ENCODE measurements at regions not wholly inside any gene's neighbourhood (a gene's known extent, or its start where the extent isn't known, plus 50 kb on each side); places are given as distances from the start of the nearest gene placed in this dataset.
"Not testable (repeated sequence)": the region's sequence is repeated elsewhere in the genome, so short reads cannot be mapped to it uniquely, and the experiment has no call there.

DNA sequence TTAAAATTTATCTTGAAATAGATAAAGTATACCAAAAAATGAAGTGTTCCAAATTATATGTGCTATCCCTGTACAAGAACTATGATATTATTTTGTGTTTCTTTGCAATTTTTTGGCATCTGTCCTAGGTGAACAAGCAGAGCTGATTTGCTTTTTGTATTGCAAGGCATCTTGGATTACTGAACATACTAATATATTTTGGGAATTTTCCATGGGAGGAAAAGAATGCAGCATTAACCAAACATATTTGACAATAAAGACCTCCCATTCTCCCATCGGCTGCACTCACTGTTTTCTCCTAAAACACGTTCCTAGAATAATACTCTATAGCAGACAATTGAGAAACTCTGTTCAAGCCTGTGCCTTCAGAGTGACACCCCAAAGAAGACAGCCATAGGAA, 265.1 kb upstream of the ALCAM start:
- no peak for DNase-seq

DNA sequence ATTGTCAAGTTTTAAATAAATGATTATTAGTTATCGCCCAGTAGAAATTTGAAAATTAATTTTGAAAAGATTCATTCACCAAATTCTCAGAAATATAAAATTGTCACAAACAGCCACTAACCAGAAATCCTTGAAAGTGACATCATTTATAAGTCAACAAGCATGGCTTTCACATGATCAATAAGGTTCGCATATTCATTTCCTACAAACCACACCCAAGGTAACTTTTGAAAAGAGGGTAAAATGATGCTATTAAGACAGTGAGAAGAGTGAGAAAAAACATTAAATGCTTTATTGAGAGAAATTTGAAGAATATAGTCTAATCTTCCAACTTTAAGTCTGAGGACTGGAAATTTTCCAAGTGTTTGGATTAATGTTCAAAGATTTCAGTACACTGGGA, 263.6 kb upstream of the ALCAM start:
- DNase-seq = no peak

DNA sequence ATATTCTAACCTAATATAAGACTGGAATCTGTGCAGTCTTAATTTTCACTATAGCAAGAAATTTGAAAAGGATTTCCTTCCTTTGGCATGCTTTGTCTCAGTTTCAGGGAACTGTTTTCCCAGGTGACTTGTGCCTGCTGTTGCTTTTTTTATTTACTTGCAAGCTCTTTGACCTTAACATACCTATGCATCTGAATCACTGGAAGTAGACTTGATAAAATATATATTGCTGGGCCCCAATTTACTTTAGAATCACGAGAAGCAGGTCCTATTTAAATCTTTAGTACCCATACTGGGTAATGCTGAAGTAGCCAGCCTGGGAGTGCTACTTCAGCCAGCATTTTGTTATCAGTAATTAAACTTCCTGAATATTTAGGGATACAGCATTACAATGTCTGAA, 257.9 kb upstream of the ALCAM start:
- DNase-seq = no peak

DNA sequence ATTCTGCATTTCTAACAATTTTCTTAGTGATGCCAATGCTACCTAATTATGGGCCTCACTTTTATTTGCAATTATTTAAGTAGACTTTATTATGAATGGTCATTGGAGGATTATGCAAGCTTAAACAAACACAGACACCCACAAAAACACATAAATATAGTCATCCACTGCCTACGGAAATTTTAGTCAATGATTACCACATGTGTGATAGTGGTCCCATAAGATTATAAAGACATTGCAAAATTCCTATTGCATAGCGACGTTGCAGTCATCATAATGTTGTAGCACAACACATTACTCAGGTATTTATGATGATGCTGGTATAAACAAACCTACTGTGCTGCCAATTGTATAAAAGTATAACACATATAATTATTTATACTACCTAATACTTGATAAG, 247.8 kb upstream of the ALCAM start:
- no peak for DNase-seq

DNA sequence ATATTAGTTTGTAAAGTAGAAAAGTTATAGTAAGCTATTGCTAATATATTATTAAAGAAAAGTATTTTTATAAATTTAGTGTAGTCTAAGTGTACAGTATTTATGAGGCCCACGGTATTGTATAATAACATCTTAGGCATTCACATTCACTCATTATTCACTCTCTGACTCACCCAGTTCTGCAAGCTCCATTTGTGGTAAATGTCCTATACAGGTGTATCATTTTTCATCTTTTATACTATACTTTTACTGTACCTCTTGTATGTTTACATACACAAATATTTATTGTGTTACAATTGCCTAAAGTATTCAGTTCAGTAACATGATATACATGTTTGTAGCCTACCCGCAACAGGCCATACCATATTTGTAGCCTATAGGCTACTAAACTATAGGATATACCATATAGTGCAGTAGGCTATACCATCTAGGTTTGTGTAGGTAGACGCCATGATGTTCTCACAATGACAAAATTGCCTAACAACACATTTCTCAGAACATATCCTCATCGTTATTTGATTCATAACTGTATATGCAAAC, 246.8 kb upstream of the ALCAM start:
- no peak for DNase-seq

DNA sequence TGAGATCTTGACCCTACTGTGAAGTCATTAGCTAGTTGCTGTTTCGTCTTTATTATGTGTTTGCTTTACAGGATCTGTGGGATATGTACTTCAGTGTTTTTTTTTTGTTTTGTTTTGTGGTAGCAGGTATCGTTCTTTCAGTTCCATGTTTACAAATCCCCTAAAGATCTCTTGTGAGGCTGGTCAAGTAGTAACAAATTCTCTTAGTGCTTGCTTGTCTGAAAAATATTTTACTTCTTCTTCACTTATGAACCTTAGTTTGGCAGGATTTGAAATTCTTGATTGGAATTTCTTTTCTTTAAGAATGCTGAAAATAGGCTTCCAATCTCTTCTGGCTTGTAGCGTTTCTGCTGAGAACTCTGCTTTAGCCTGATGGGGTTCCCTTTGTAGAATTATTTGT, 235.8 kb upstream of the ALCAM start:
- DNase-seq = no peak

DNA sequence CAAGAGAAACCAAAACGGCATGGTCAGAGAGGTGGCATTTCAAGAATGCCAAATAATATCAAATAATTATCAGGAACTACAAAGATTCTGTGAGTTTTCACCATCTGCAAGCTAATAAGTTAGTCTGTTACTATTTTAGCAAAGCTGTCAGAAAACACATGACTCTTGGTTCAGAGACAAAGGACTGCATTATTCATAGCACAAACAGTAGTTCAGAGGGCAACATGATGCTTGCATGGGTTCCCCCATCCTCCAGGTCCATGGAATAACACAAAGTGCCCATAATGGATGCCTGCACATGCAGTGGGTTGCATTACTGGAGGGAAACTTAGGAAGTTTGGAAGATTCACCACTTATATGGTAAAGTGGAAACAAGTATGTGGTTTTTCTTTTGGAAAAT, 228.8 kb upstream of the ALCAM start:
- DNase-seq = no peak

DNA sequence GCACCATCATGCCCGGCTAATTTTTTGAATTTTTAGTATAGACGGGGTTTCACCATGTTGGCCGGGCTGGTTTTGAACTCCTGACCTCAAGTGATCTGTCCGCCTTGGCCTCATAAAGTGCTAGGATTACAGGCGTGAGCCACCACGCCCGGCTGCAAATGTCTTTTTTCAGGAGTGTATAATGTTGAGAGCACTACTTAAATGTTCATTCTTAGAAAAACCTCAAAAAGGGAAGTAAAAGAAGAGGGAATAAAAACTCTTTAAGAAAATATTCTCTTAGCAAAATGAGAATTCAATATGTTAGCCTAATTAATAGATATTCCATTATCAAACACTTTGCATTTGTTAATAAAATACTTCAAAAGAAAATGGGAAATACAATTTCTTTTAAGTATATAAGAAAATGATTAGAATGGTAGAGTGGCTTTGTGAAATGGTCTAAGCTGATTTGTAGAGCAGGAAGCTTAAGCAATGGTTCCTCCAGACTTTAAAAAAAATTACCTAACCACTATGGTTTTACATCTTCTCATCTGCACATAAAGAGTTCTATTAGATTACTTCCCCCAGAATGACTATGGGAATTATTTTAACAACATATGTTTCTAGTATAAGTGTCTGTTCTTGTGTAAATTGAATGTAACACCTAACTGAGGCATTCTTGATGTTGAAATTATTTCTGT, 226.7 kb upstream of the ALCAM start:
- no peak for DNase-seq

DNA sequence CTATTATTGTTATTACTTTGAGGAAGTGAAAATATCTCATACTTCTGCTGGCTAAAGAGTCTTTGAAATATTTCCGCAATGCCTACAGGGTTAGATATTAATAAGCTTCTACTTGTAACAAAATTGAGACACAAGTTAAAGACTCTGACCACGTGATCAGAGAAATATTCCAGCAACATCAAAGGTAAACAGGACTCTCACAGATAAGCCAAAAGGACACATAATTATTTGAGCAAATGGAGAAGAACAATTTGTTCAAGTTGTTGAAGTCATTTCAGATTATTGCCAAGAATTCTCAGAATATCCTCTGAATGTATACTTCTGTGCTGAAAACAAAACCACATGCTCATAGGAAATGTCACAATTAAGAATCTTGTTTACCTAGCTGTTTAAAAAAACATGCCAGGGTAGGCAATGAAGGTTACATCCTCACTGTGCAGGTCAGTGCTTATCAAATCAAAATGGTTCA, 225.8 kb upstream of the ALCAM start:
- no peak for DNase-seq

DNA sequence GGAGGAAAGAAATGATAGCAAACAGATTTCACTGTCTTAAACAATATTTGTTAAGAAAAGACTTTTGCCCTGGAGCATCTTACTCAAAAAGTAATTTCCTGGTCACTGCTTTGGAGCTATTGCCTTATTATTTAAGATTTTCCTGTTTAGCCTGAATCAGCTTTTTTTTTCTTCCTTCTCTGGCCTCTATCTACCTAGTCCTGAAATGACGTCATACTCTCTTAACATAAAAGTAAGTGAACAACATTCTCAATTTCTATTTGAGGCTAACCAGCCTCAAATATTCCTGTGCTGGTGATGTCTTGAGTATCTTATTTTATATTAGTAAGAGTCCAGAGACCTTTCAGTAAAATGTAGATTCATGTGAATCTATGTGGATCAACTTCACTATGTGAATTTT, 221.9 kb upstream of the ALCAM start:
- no peak for DNase-seq

DNA sequence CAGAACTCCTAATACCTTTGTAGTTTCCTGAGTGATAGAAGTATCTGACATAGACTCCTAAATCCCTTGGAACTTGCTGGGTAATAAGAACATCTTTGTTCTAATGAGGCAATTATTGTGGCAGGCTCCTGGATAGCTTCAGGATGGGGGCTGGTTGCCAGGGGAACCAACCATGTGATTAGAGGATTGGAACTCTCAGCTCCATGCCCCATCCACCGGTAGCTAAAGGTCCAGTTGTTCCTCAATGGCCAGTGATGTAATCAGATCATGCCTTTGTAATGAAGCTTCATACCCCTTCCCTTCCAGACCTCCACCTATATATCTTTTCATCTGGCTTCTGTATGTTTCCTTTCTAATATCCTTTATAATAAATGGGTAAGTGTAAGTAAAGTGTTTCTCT, 221.2 kb upstream of the ALCAM start:
- DNase-seq = no peak

DNA sequence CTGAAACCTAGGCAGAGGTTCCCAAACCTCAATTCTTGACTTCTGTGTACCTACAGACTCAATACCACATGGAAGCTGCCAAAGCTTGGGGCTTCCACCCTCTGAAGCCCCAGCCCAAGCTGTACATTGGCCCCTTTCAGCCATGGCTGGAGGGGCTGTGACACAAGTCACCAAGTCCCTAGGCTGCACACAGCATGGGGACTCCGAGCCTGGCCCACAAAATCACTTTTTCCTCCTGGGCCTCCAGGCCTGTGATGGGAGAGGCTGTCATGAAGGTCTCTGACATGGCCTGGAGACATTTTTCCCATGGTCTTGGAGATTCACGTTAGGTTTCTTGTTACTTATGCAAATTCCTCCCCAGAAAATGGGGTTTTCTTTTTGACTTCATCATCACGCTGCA, 217.5 kb upstream of the ALCAM start:
- DNase-seq = not testable (repeated sequence)

DNA sequence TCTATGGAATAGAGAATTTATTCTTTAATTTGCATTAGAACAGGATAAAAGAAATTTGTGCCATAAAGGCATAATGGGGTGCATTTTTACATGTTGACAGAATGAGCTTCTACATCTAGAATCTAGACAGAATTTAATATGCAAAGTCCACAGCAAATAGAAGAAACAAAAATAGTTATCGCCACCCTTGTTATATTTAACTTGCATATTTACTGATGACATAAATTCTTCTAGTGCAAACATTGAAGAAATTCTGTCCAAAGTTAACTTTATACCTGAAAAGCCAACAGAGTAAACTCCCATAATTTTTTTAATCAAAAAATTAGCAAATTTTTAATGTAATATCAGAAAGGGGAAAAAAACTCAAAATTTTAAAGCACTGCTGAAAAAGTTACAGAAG, 213.7 kb upstream of the ALCAM start:
- no peak for DNase-seq

DNA sequence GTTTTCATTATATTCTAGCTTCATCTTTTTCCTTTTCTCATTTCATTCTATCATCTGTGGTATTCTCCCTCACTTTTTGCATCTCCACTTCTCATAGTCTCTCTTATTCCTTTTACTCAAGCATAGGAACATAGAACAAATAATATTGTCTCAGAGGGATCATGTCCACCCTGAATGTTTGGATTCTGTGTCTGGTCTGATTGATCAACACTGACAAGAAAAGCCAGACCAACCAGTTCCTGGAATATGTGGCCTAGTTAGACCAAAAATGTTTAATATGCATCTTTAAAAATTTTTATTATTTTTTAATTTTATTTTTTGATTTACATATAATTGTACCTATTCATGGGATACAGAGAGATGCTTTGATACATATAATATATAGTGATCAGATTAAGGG, 212.0 kb upstream of the ALCAM start:
- no peak for DNase-seq

DNA sequence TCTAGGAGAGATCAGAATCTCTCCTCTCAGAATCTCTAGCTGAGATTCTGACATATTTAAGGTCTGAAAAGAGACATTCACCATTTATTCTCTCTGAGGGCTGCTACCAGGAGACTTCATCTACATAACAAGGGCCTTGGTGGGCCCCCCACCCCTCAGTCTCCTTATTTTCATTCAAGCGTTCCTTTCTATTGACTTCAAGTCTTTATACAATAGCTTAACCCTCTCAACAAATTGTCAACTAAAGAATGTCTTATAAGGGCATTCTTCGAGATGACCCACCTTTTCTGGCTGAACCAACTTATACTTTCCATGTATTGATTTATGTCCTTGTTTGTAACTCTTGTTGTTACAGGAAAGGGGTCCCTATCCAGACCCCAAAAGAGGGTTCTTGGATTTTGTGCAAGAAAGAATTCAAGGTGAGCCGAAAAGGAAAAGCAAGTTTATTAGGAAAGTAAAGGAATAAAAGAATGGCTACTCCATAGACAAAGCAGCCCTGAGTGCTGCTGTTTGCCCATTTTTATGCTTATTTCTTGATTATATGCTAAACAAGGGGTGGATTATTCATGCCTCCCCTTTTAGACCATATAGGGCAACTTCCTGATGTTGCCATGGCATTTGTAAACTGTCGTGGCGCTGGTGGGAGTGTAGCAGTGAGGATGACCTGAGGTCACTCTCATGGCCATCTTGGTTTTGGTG, 209.5 kb upstream of the ALCAM start:
- DNase-seq = no peak

DNA sequence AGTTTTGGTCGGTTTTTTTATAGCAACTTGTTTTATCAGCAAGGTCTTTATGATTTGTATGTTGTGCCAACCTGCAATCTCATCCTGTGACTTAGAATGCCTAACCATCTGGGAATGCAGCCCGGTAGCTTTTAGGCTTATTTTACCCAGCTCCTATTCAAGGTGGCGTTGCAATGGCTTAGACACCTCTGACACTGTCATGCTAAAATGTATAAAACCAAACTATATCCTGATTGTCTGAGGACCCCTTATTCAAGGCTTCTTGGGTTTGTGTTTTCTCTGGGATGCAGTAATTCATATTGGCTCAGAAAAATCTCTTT, 209.0 kb upstream of the ALCAM start:
- no peak for DNase-seq

DNA sequence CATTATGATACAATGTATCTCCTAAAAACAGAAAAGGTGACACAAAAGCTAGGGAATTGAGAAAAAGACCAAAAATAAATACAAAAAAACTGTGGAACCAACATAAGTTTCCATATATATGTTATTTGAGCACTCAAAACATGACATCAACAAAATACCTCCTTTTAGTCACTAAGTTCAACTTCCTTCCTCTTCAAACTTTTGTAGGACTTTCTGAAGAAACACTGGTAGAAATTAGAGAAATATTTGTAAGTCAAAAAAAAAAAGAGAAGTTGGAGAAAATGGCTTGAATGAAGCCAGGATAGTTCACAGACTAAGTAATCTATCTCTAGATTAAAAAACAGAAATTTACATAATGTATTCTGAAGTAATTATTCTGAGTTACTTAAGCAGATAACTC, 208.4 kb upstream of the ALCAM start:
- DNase-seq = no peak

DNA sequence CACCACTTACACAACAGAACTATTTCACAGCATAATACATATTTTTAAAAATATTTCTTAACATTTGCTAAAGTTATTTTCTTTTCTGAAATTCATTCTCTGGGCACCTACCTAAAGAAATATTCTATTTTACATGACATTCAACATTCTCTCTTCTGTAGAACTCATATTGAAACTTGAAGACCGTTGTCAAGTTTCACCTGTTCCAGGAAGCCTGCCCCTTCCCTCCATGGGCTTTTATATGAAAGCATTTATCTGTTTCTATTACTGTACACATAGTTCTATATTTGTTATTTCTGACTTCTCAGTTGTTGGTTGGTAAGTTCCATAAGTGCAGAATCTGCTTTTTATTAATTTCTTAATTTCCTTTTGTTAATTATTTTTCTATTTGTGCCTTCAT, 204.3 kb upstream of the ALCAM start:
- no peak for DNase-seq

DNA sequence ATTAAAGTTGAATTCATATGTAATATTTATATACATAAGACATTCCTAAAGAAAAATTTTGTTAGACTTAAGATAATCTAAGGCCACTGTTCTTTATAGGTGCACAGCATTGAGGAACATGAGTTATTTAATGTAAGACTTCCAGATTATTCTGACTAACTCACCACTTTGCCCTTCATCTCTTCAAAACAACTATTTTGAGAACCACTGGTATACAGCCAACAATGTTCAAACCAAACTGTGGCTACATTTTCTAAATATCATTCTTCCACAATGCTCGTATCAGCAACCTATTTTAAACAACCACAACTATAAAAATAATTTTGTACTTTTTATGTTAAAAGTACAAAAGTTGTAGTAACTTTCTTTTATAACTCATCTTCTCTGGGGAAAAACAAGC, 199.8 kb upstream of the ALCAM start:
- DNase-seq = no peak

DNA sequence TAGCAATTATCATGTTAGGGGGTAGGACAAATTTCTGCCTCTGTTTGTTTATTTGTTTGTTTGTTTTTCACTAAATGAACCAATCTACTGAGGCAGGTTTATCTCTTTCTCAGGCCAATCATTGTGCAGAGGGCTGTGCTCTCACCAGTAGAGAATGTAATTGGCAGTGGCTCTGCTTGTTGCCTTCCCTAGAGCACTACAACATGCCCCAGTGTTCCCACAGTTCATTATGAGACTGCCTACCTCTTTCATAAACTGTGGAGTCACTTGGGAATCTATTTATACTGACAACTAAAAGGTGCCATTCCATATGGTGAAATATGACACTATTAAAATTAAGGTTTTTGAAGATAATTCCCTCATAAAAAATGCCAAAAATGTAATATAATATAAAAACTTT, 196.3 kb upstream of the ALCAM start:
- DNase-seq = no peak

DNA sequence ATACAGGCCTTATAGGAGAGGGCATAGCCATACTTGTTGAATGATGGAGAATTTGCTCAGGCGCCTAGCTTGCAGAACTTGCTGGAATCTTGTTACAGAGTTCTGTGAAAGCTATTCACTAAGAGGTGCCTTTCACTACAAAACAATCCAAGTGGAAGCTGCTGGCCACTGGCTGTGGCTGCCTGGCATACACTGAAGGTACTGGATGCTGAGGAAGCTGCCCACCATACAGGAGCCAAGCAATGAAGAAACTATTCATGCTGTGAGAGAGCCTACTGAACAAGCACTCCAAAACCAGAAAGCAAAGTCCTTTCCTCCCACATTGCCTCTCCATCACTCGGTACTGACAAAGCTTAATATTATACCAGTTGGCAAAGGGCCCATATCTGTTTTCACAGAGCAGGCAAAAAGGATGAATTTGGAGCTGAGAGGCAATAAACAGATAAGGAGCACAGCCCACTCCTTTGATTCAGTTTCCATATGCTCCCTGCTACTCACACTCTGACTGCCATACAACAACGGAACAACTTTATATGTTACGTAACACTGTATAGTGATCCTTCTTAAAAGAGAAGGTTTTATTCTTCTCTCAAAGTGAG, 192.6 kb upstream of the ALCAM start:
- peak; percentile 95 for DNase-seq

DNA sequence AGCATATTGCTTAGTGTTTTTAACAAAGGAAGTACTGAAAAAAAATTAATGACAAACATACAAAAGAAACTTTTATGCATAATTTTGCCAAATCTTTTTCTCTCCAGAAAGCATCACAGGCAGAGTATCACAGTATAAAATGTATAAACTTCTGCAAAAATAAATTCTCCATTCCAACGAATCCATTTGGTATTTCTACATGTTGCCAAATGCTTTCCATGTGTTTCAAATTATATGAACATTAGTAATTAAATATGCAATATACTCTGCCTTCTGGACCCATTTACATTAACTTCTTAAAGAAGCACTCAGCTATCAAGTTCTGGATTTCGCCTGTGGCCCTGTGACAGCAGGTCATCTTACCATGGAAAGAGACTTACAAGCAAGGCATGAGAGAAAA, 189.1 kb upstream of the ALCAM start:
- DNase-seq = no peak

DNA sequence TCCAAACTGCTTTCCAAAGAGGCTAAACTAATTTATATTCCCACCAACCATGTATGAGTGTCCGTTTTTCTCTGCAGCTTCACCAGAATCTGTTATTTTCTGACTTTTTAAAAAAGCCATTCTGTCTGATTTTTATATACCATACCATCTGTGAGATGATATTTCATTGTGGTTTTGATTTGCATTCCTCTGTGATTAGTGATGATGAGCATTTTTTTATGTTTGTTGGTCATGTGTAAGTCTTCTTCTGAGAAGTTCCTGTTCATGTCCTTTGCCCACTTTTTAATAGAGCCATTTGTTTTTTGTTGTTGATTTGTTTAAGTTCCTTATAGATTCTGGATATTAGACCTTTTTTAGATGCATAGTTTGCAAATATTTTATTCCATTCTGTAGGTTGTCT, 179.4 kb upstream of the ALCAM start:
- DNase-seq = no peak

DNA sequence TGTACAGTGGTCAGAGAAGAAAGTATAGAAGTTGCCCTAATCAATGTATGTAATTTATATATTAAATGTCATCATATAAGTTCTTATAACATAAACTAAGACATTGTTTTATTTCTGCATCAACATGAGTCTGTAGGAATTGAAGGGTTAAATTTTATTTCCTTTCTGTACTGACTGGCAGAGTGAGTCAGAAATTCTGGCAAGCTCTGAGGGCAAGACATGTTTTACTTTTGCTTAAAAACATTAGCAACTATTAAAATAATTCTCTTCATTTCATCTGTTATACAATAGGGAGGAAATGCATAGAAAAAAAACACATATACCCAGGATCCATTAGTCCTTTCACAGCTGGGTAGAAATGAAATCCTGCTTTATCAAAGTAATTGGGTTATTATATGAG, 171.4 kb upstream of the ALCAM start:
- no peak for DNase-seq

DNA sequence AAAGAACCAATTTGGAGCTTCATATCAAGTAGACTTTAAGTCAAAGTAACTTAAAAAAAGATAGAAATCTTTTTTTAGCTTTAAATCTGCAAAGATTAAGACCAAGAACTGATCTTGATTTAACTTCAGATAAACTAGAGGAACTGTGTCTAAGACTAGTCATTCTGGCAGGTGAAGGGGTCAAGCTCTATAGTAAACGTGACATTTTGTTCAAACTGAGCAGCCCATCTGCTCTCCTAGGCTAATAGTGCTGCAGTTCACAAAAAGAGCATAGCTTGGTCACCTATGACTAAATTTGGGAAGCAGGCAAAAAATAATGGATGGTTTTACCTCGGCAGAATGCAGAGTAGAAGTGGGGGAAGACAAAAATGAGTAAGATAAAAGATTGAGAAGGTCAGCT, 168.8 kb upstream of the ALCAM start:
- DNase-seq = no peak
